ENCODE measurements at regions not wholly inside any gene's neighbourhood (a gene's known extent, or its start where the extent isn't known, plus 50 kb on each side); places are given as distances from the start of the nearest gene placed in this dataset.

DNA sequence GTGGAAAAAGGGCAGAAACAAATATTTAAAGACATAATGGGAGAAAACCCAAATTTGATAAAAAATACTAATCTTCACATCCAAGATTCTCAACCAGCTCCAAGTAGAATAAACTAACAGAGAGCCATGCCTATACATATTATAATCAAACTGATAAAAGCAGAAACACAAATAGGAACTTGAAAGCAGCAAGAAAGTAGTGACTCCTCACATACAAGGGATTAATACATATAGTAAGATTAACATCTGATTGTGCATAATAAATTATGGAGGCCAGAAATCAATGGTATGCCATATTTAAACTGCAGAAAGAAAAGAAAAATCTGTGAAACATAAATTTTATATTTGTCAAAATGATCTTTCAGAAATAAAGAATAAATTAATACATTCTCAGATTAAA is 454.3 kb upstream of the PCDH10 start:
- TF ChIP-seq, protein P1, sequence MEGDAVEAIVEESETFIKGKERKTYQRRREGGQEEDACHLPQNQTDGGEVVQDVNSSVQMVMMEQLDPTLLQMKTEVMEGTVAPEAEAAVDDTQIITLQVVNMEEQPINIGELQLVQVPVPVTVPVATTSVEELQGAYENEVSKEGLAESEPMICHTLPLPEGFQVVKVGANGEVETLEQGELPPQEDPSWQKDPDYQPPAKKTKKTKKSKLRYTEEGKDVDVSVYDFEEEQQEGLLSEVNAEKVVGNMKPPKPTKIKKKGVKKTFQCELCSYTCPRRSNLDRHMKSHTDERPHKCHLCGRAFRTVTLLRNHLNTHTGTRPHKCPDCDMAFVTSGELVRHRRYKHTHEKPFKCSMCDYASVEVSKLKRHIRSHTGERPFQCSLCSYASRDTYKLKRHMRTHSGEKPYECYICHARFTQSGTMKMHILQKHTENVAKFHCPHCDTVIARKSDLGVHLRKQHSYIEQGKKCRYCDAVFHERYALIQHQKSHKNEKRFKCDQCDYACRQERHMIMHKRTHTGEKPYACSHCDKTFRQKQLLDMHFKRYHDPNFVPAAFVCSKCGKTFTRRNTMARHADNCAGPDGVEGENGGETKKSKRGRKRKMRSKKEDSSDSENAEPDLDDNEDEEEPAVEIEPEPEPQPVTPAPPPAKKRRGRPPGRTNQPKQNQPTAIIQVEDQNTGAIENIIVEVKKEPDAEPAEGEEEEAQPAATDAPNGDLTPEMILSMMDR (conservative IDR thresholded peaks at IDR 0.05 in 1 of 2, IDR thresholded peaks at IDR 0.05 in 1 of 2; ENCODE audit: extremely low read depth in 1 of 2, insufficient read depth in 1 of 2, low read depth in 1 of 2, low read length in 2 of 2), result no peak
- no peak for TF ChIP-seq EZH2 (IDR thresholded peaks at IDR 0.05; ENCODE audit: borderline replicate concordance, low read length)
